SK-N-SH treated with all-trans-retinoic acid at 6 μM for 48 hours (cell line): ENCODE measurements at regions not wholly inside any gene's neighbourhood (a gene's known extent, or its start where the extent isn't known, plus 50 kb on each side); places are given as distances from the start of the nearest gene placed in this dataset.

ENCODE experiments used
- ATAC-seq: fragments of 200-7000 bp; cut with Tn5 transposase; 3 replicates; pipeline ENCODE4 v1.9.1; 2020; ENCODE audit warnings: mild to moderate bottlenecking, moderate library complexity
- BACH2 ChIP-seq: fragments of 250-450 bp; sonication (Bioruptor Pico); IDR thresholded peaks from 2 replicates; pipeline ENCODE4 v1.9.0; 2021; ENCODE audit warnings: mild to moderate bottlenecking, borderline replicate concordance
- CREB5 ChIP-seq: fragments of 250-450 bp; sonication (Bioruptor Pico); IDR thresholded peaks from 2 replicates; pipeline ENCODE4 v1.5.1; 2020; ENCODE audit warnings: low read depth, mild to moderate bottlenecking, moderate library complexity
- CSDC2 ChIP-seq: fragments of 250-450 bp; sonication (Bioruptor Pico); IDR thresholded peaks from 2 replicates; pipeline ENCODE4 v1.5.0; 2020; ENCODE audit warnings: mild to moderate bottlenecking, moderate library complexity
- CSRNP3 ChIP-seq: fragments of 250-450 bp; sonication (Bioruptor Pico); IDR thresholded peaks from 2 replicates; pipeline ENCODE4 v1.5.1; 2021; ENCODE audit warnings: mild to moderate bottlenecking, moderate library complexity
- ESRRG ChIP-seq: fragments of 250-450 bp; sonication (Bioruptor Pico); IDR thresholded peaks from 2 replicates; pipeline ENCODE4 v1.6.1; 2021; ENCODE audit warnings: mild to moderate bottlenecking
- GLIS3 ChIP-seq: fragments of 250-450 bp; sonication (Bioruptor Pico); IDR thresholded peaks from 2 replicates; pipeline ENCODE4 v1.5.0; 2020; ENCODE audit warnings: mild to moderate bottlenecking, moderate library complexity
- ISL1 ChIP-seq: fragments of 250-450 bp; sonication (Bioruptor Pico); IDR thresholded peaks from 2 replicates; pipeline ENCODE4 v2.1.2; 2022; ENCODE audit warnings: mild to moderate bottlenecking, moderate library complexity
- PATZ1 ChIP-seq: fragments of 250-450 bp; sonication (Bioruptor Pico); IDR thresholded peaks from 2 replicates; pipeline ENCODE4 v1.8.0; 2020; ENCODE audit warnings: mild to moderate bottlenecking, moderate library complexity, borderline replicate concordance
- POU6F1 ChIP-seq: fragments of 250-450 bp; sonication (Bioruptor Pico); IDR thresholded peaks from 2 replicates; pipeline ENCODE4 v1.8.0; 2021; ENCODE audit warnings: low read depth, mild to moderate bottlenecking, moderate library complexity, borderline replicate concordance
- RARB ChIP-seq: fragments of 250-450 bp; sonication (Bioruptor Pico); IDR thresholded peaks from 2 replicates; pipeline ENCODE4 v1.8.0; 2021; ENCODE audit warnings: mild to moderate bottlenecking, moderate library complexity
- TCF4 ChIP-seq: fragments of 250-450 bp; sonication (Bioruptor Pico); IDR thresholded peaks from 2 replicates; pipeline ENCODE4 v1.8.0; 2021; ENCODE audit warnings: mild to moderate bottlenecking, moderate library complexity, borderline replicate concordance
- TOX ChIP-seq: fragments of 250-450 bp; sonication (Bioruptor Pico); IDR thresholded peaks from 2 replicates; pipeline ENCODE4 v1.8.0; 2021; ENCODE audit warnings: mild to moderate bottlenecking, moderate library complexity, borderline replicate concordance
- TSHZ2 ChIP-seq: fragments of 250-450 bp; sonication (Bioruptor Pico); IDR thresholded peaks from 2 replicates; pipeline ENCODE4 v1.5.0; 2020; ENCODE audit warnings: mild to moderate bottlenecking, moderate library complexity
- ZC3H10 ChIP-seq: fragments of 250-450 bp; sonication (Bioruptor Pico); IDR thresholded peaks from 2 replicates; pipeline ENCODE4 v1.5.1; 2021; ENCODE audit warnings: mild to moderate bottlenecking, moderate library complexity
- ZFP3 ChIP-seq: fragments of 250-450 bp; sonication (Bioruptor Pico); IDR thresholded peaks from 2 replicates; pipeline ENCODE4 v1.5.0; 2020; ENCODE audit warnings: mild to moderate bottlenecking, moderate library complexity
- ZNF8 ChIP-seq: fragments of 450-650 bp; formaldehyde crosslinking; IDR thresholded peaks from 2 replicates; pipeline ENCODE4 v1.5.0; 2020; ENCODE audit warnings: mild to moderate bottlenecking, moderate library complexity

GRCh38 chr2:240253583-240254145 lies 113.2 kb upstream of the OTOS start (continued):
- no peak for TF ChIP-seq TSHZ2
- TF ChIP-seq, all 23 proteins: peak for 0

- no peak for TF ChIP-seq CSDC2 (CRISPR knock-in tag)
- TF ChIP-seq RARB (CRISPR knock-in tag): no peak
- no peak for TF ChIP-seq ESRRG
- ATAC-seq: no peak
Measured at GRCh38 chr2:240254337-240255164, 114.1 kb upstream of the OTOS start.

GRCh38 chr2:240255165-240255491 lies 114.7 kb upstream of the OTOS start:
- TF ChIP-seq PATZ1 (CRISPR knock-in tag) (no peak), TOX (CRISPR knock-in tag) (no peak), POU6F1 (CRISPR knock-in tag) (no peak), TCF4 (CRISPR knock-in tag) (no peak), ZNF8 (no peak), CSDC2 (CRISPR knock-in tag) (no peak), RARB (CRISPR knock-in tag) (no peak), CSRNP3 (no peak), ESRRG (no peak), ZFP3 (CRISPR knock-in tag) (no peak)
- ATAC-seq: no peak

GRCh38 chr2:240255811-240256703 lies 115.6 kb upstream of the OTOS start:
- ATAC-seq: no peak
- no peak for TF ChIP-seq GLIS3 (CRISPR knock-in tag)

- ATAC-seq: no peak
- TF ChIP-seq ZNF8 (no peak), CREB5 (CRISPR knock-in tag) (no peak), TCF4 (CRISPR knock-in tag) (no peak), ZC3H10 (no peak), BACH2 (CRISPR knock-in tag) (no peak), ISL1 (CRISPR knock-in tag) (no peak), TOX (CRISPR knock-in tag) (no peak), CSRNP3 (no peak)
Measured at GRCh38 chr2:240256704-240257637, 116.5 kb upstream of the OTOS start.
